ENCODE measurements at regions not wholly inside any gene's neighbourhood (a gene's known extent, or its start where the extent isn't known, plus 50 kb on each side); places are given as distances from the start of the nearest gene placed in this dataset.

DNA sequence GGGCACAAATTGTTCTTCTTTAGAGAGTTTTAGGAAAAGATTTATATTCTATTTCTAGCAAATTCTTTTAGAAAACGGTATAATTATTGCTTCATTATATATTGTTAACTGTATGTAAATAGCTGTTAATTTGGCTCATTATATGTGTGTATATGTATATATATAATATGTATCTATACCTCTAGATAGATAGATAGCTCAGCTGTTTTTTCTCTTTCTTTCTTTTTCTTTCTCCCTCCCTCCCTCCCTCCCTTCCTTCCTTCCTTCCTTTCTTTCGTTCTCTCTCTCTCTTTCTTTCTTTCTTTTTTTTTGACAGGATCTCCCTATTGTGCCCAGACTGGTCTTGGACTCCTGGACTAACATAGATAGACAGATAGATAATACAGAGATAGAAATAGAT, 1538.8 kb downstream of the PCDH7 start:
- TF ChIP-seq ZNF565 (CRISPR knock-in tag; conservative IDR thresholded peaks at IDR 0.05; ENCODE audit: low read depth) (no peak), SNAI2 (CRISPR knock-in tag; IDR thresholded peaks at IDR 0.05) (no peak)

DNA sequence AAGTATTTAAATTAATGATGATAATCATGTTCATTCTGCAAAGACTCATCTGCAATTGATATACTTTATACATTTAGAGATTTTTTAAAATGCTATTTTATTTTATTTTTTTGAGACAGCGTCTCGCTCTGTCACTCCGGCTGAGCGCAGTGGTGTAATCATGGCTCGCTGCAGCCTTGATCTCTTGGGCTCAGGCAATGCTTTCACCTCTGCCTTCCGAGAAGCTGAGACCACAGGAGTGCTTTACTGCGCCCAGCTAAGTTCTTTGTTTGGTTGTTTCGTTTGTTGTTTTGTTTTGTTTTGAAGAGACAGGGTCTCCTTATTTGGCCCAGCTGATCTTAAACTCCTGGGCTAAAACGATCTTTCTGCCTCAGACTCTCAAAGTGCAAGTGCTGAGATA, 1541.0 kb downstream of the PCDH7 start:
- no peak for ATAC-seq
- TF ChIP-seq TSHZ2 (CRISPR knock-in tag; IDR thresholded peaks at IDR 0.05) (no peak), PPARA (CRISPR knock-in tag; IDR thresholded peaks at IDR 0.05; ENCODE audit: borderline replicate concordance) (no peak), ZNF70 (CRISPR knock-in tag; IDR thresholded peaks at IDR 0.05) (no peak), CSRNP3 (CRISPR knock-in tag; IDR thresholded peaks at IDR 0.05) (no peak), OSR1 (CRISPR knock-in tag; IDR thresholded peaks at IDR 0.05) (no peak), PATZ1 (CRISPR knock-in tag; IDR thresholded peaks at IDR 0.05; ENCODE audit: borderline replicate concordance) (no peak), TOX (CRISPR knock-in tag; IDR thresholded peaks at IDR 0.05; ENCODE audit: borderline replicate concordance) (no peak), CREB5 (CRISPR knock-in tag; IDR thresholded peaks at IDR 0.05; ENCODE audit: low read depth) (no peak), RARB (CRISPR knock-in tag; IDR thresholded peaks at IDR 0.05) (no peak), ZC3H10 (CRISPR knock-in tag; IDR thresholded peaks at IDR 0.05) (no peak), ARNTL (CRISPR knock-in tag; IDR thresholded peaks at IDR 0.05; ENCODE audit: borderline replicate concordance, low read depth) (no peak), TCF4 (CRISPR knock-in tag; IDR thresholded peaks at IDR 0.05; ENCODE audit: borderline replicate concordance) (no peak), ZFP3 (CRISPR knock-in tag; IDR thresholded peaks at IDR 0.05) (no peak), SNAI2 (CRISPR knock-in tag; IDR thresholded peaks at IDR 0.05) (no peak), BACH2 (CRISPR knock-in tag; IDR thresholded peaks at IDR 0.05; ENCODE audit: borderline replicate concordance) (no peak), CSDC2 (CRISPR knock-in tag; IDR thresholded peaks at IDR 0.05) (no peak)

More for the DNA sequence above, 1538.8 kb downstream of the PCDH7 start:
- ATAC-seq = no peak

DNA sequence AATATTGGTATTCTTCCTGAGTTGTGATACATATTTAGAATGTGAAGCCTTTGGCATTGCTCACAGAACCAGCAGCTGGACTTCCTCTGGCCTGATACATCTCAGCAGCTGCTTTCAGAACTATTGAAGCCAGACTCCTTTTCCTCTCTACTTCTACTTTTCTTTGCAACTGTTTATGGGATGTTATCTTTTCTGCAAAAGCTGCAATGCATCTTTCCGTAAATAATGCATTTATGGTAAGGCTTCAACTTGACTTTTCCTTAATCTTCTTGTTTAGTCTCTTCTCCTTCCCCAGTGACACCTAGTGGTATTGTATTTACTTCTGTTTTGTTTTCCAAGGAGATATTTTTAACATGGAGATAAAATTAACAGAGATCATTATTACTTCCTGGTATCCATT, 1548.7 kb downstream of the PCDH7 start:
- ATAC-seq = no peak
- TF ChIP-seq SNAI2 (CRISPR knock-in tag; IDR thresholded peaks at IDR 0.05) = no peak
- TF ChIP-seq RARB (CRISPR knock-in tag; IDR thresholded peaks at IDR 0.05) = no peak
- no peak for TF ChIP-seq ZNF70 (CRISPR knock-in tag; IDR thresholded peaks at IDR 0.05)
- TF ChIP-seq ESRRG (CRISPR knock-in tag; IDR thresholded peaks at IDR 0.05) = no peak
- TF ChIP-seq ZC3H10 (CRISPR knock-in tag; IDR thresholded peaks at IDR 0.05) = no peak
- no peak for TF ChIP-seq OSR1 (CRISPR knock-in tag; IDR thresholded peaks at IDR 0.05)
- no peak for TF ChIP-seq CSDC2 (CRISPR knock-in tag; IDR thresholded peaks at IDR 0.05)
- TF ChIP-seq, protein P1, sequence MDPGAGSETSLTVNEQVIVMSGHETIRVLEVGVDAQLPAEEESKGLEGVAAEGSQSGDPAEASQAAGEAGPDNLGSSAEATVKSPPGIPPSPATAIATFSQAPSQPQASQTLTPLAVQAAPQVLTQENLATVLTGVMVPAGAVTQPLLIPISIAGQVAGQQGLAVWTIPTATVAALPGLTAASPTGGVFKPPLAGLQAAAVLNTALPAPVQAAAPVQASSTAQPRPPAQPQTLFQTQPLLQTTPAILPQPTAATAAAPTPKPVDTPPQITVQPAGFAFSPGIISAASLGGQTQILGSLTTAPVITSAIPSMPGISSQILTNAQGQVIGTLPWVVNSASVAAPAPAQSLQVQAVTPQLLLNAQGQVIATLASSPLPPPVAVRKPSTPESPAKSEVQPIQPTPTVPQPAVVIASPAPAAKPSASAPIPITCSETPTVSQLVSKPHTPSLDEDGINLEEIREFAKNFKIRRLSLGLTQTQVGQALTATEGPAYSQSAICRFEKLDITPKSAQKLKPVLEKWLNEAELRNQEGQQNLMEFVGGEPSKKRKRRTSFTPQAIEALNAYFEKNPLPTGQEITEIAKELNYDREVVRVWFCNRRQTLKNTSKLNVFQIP (CRISPR knock-in tag; IDR thresholded peaks at IDR 0.05; ENCODE audit: borderline replicate concordance, low read depth) = no peak
- TF ChIP-seq TOX (CRISPR knock-in tag; IDR thresholded peaks at IDR 0.05; ENCODE audit: borderline replicate concordance) = no peak
- TF ChIP-seq CSRNP3 (CRISPR knock-in tag; IDR thresholded peaks at IDR 0.05) = no peak
- TF ChIP-seq ZNF565 (CRISPR knock-in tag; conservative IDR thresholded peaks at IDR 0.05; ENCODE audit: low read depth) = no peak
- TF ChIP-seq CREB5 (CRISPR knock-in tag; IDR thresholded peaks at IDR 0.05; ENCODE audit: low read depth) = no peak
- no peak for TF ChIP-seq ZFP30 (CRISPR knock-in tag; IDR thresholded peaks at IDR 0.05)
- no peak for TF ChIP-seq ISL1 (CRISPR knock-in tag; IDR thresholded peaks at IDR 0.05)
- no peak for TF ChIP-seq PATZ1 (CRISPR knock-in tag; IDR thresholded peaks at IDR 0.05; ENCODE audit: borderline replicate concordance)
- TF ChIP-seq ZNF8 (CRISPR knock-in tag; IDR thresholded peaks at IDR 0.05) = no peak

Measured in SK-N-SH treated with all-trans-retinoic acid at 6 μM for 48 hours (cell line).